Stimulated activated CD4-positive, alpha-beta T cell treated with anti-CD3 and anti-CD28 coated beads, Interleukin-1b, Interleukin-23, amount 100 ng/mL, for 48 hours (primary cell): ENCODE measurements at regions not wholly inside any gene's neighbourhood (a gene's known extent, or its start where the extent isn't known, plus 50 kb on each side); places are given as distances from the start of the nearest gene placed in this dataset.

Experiments
- DNase-seq: peaks from one replicate; pipeline ENCODE4 v3.0.0-alpha.2; 2020

GRCh38 chr12:45674181-45674977 lies 55.1 kb upstream of the ARID2 start:
- no peak for DNase-seq

- no peak for DNase-seq
Measured at GRCh38 chr12:45675534-45675933, 54.0 kb upstream of the ARID2 start.
